ENCODE measurements at regions not wholly inside any gene's neighbourhood (a gene's known extent, or its start where the extent isn't known, plus 50 kb on each side); places are given as distances from the start of the nearest gene placed in this dataset.
"Not testable (repeated sequence)": the region's sequence is repeated elsewhere in the genome, so short reads cannot be mapped to it uniquely, and the experiment has no call there.

GRCh38 chr3:25171118-25171807 lies 256.8 kb upstream of the RARB start:
- DNase-seq (ENCODE audit: low spot score) (no peak), ATAC-seq (no peak)

- no peak for ATAC-seq
- no peak for DNase-seq (ENCODE audit: low spot score)
These were observed 256.2 kb upstream of the RARB start for GRCh38 chr3:25171897-25172296.

GRCh38 chr3:25173606-25174005 lies 254.5 kb upstream of the RARB start:
- DNase-seq (ENCODE audit: low spot score) (no peak), ATAC-seq (no peak)

- no peak for ATAC-seq
These were observed 253.8 kb upstream of the RARB start for GRCh38 chr3:25174251-25174650.

GRCh38 chr3:25177041-25177440 lies 251.0 kb upstream of the RARB start:
- DNase-seq (ENCODE audit: low spot score) (no peak), ATAC-seq (no peak)

More at GRCh38 chr3:25174251-25174650, 253.8 kb upstream of the RARB start:
- DNase-seq (ENCODE audit: low spot score): no peak

- ATAC-seq (no peak), DNase-seq (ENCODE audit: low spot score) (no peak)
These were observed 249.4 kb upstream of the RARB start for GRCh38 chr3:25178672-25179071.

GRCh38 chr3:25181096-25181495 lies 247.0 kb upstream of the RARB start:
- DNase-seq (ENCODE audit: low spot score) (no peak), ATAC-seq (no peak)

GRCh38 chr3:25182794-25183193 lies 245.3 kb upstream of the RARB start:
- ATAC-seq (no peak), DNase-seq (ENCODE audit: low spot score) (no peak)

GRCh38 chr3:25184641-25185250 lies 243.3 kb upstream of the RARB start:
- DNase-seq (ENCODE audit: low spot score): no peak
- no peak for ATAC-seq

GRCh38 chr3:25191673-25192072 lies 236.4 kb upstream of the RARB start:
- no peak for ATAC-seq

GRCh38 chr3:25199567-25199966 lies 228.5 kb upstream of the RARB start:
- ATAC-seq; DNase-seq (ENCODE audit: low spot score): not testable (repeated sequence)

More at GRCh38 chr3:25191673-25192072, 236.4 kb upstream of the RARB start:
- DNase-seq (ENCODE audit: low spot score): no peak

GRCh38 chr3:25212736-25213135 lies 215.3 kb upstream of the RARB start:
- ATAC-seq (no peak), DNase-seq (ENCODE audit: low spot score) (no peak)

- ATAC-seq (no peak), DNase-seq (ENCODE audit: low spot score) (no peak)
These were observed 214.0 kb upstream of the RARB start for GRCh38 chr3:25214034-25214433.

GRCh38 chr3:25218362-25218761 lies 209.7 kb upstream of the RARB start:
- DNase-seq (ENCODE audit: low spot score) (no peak), ATAC-seq (no peak)

GRCh38 chr3:25226747-25227146 lies 201.3 kb upstream of the RARB start:
- ATAC-seq: no peak

GRCh38 chr3:25229586-25229985 lies 198.5 kb upstream of the RARB start:
- no peak for DNase-seq (ENCODE audit: low spot score)
- no peak for ATAC-seq

More at GRCh38 chr3:25226747-25227146, 201.3 kb upstream of the RARB start:
- no peak for DNase-seq (ENCODE audit: low spot score)

GRCh38 chr3:25235031-25235430 lies 193.0 kb upstream of the RARB start:
- ATAC-seq (peak; percentile 19), DNase-seq (ENCODE audit: low spot score) (no peak)

- ATAC-seq: no peak
- no peak for DNase-seq (ENCODE audit: low spot score)
These were observed 192.6 kb upstream of the RARB start for GRCh38 chr3:25235466-25235865.

- no peak for DNase-seq (ENCODE audit: low spot score)
- no peak for ATAC-seq
These were observed 190.5 kb upstream of the RARB start for GRCh38 chr3:25237602-25238001.

GRCh38 chr3:25239042-25239441 lies 189.0 kb upstream of the RARB start:
- ATAC-seq: no peak
- DNase-seq (ENCODE audit: low spot score): no peak

GRCh38 chr3:25246913-25247312 lies 181.2 kb upstream of the RARB start:
- ATAC-seq: no peak
- no peak for DNase-seq (ENCODE audit: low spot score)

- DNase-seq (ENCODE audit: low spot score): no peak
- no peak for ATAC-seq
These were observed 175.8 kb upstream of the RARB start for GRCh38 chr3:25252291-25252690.

GRCh38 chr3:25257026-25257425 lies 171.0 kb upstream of the RARB start:
- no peak for ATAC-seq
- no peak for DNase-seq (ENCODE audit: low spot score)
